ENCODE measurements at regions not wholly inside any gene's neighbourhood (a gene's known extent, or its start where the extent isn't known, plus 50 kb on each side); places are given as distances from the start of the nearest gene placed in this dataset.

DNA sequence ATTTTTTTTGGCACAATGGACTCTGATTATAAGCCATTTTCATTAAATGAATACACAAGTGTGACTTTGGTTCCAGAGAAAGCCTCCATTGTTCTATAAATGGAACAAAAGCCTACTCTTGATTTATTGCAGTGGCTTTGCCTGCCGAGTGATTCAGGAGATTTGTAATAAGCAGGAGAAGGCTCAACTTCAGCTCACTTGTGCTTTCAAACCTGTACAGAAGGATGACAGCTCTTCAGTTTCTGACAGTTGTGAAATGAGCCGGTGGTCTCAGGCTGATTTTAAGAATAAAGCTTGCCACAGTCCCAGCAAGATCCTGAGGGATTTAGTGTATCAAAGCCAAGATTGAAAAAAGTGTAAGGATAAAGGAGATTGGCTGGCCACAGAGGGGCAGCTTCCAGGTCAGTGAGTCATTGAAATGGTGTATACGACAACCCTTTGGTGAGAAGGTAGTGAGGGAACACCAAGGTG, 438.8 kb upstream of the TGFBR2 start:
- peak; percentile 48 for DNase-seq (ENCODE audit: low read depth)

DNA sequence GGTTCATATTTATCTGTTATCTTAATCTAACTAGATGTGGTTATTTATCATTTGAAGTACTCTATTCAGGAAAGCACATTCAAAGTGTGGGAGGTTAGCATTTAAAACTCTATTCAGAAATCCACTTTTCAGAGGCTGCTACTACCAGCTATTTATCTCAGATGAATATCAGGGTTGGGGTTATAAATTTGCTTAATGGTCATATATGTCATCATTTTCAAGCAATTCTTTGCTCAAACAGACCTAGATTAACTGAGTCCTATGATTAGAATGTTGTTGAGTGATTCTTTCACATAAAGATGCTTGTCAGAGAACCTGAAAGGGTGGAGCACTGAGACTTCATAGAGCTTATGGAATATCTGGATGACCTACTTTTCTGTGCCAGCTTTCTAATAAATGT, 436.9 kb upstream of the TGFBR2 start:
- DNase-seq (ENCODE audit: low read depth): no peak

DNA sequence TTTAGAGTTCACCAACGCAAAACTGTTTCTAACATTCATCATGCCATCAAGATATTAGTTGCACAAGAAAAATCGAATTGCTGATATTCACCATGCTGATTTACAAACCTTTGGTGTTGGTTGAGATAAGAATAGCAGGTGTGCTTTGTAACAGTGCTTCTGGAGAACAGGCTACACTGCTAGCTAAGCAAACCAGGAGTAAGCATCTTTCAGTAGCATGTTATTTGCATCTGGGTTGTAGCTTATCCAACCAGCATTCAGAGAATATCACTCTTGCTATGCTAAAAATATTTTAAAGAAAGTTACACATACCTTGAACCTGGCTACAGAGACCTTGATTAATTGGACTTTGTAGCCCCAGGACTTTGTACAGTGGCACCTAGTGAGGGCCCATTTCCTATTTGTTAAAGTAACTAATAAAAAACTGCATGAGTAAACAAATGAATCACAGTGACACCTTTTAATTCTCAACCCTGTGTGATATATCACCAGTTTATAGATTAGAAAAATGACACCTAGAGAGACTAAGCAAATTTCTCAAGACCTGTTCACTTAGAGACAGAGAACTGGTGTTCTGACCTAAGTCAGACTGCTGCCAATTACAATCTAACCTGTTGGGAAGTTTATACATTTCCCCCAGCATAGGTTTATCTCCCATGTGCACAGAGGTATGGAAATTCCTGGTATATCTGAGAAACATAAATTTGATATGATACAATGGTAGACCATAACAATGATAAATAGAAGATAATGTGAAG, 435.5 kb upstream of the TGFBR2 start:
- DNase-seq (ENCODE audit: low read depth): no peak

DNA sequence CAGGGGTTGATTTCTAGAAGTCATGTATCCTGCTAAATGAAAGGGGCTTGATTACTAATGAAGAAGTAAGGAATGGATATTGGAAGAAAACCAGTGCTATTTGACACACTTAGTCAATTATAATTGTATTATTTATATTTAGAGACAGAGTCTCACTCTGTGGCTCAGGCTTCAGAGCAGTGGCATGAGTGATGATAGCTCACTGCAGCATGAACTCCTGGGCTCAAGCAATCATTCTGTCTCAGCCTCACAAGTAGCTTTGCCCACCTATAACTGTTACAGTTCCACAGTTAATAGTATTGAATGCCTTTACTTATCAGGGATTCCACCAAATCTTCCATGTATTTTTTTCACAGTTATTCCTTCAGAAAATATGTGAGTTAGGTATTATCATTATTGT, 432.0 kb upstream of the TGFBR2 start:
- no peak for DNase-seq (ENCODE audit: low read depth)

DNA sequence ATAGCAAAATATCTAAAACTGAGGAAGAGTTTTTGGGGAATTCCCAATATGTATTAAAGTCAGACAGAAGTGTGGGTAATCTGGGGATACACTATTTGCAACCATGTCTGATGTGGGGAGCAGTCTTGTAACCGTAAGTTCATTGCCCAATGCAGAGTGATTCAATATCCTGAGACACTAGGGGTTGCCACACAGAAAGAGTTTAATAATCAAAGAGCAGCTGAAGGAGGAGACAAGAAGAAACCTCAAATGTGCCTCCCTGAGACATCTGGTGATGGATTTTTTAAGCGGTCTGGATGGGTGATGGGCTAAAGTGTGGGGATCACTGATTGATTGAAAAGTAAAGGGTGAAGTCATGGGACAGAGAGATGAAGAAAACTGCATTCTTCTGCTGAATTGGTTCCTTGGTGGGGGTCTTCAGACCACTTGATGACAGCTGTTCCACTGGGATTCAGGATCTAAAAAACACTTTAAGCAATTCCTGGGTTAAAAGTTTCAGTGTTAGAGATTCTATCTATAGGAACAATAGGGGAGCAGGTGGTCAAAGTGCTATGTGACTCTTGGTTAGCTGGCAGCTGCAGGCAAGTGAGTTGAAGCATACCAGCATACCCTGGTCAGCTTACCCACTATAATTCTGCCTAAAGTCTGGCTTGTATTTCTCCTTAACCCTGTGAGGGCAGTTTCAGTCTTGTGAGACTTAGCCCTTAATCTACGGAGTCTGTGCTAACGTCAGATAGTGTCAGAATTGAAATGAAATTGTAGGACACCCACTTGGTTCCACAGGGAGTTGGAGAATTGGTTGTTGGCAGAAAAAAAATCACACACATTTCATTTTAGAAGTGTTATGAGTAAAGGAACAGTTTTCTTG, 425.9 kb upstream of the TGFBR2 start:
- no peak for DNase-seq (ENCODE audit: low read depth)

DNA sequence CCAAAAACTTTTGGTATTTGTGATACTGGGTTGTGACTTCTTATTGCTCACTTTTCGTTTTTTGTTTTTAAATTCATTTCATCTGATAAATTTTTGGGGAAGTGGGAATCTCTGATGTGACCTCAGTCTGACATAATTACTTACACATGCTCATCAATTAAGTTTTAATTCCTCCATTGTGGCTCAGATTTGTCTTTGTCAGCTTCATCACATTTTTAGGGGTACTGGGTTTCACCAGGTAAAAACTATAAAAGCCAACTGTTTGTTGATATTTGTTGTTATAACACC, 425.3 kb upstream of the TGFBR2 start:
- no peak for DNase-seq (ENCODE audit: low read depth)

DNA sequence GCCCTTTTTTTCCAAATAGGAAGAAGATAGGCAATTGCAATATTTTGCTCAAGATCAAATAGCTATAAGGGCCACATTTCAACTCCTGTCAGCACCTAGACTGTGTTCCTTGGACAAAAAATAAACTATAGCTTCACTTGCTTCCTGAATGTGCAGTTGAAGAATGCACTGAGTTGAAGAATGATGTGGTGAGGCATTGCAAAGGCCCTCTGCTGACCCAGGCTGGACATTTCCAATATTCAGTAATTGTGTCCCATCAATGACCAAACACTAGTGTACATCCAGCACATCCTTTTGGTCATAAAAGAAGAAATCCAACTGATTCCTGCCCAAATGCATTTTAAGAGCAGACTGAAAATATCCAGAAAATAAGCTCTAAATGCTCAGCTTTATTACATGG, 424.8 kb upstream of the TGFBR2 start:
- no peak for DNase-seq (ENCODE audit: low read depth)

DNA sequence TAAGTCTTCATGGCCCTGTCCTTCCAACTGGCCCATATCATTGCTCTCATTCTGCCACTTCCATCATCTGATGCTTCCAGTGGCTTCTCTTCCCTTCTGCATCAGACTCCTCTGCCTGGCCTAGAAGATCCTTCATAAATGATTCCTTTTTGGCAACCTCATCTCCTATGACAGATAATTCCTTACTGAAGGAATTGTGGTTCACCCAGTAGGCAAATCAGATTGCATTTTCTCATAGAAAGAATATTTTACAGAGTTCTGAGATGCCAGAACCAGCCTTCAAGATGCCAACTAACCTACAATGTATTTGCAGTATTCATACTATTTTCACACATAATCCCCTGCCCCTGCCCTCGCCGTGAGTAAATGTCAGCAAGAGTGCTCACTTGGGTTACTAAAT, 423.0 kb upstream of the TGFBR2 start:
- DNase-seq (ENCODE audit: low read depth): no peak

DNA sequence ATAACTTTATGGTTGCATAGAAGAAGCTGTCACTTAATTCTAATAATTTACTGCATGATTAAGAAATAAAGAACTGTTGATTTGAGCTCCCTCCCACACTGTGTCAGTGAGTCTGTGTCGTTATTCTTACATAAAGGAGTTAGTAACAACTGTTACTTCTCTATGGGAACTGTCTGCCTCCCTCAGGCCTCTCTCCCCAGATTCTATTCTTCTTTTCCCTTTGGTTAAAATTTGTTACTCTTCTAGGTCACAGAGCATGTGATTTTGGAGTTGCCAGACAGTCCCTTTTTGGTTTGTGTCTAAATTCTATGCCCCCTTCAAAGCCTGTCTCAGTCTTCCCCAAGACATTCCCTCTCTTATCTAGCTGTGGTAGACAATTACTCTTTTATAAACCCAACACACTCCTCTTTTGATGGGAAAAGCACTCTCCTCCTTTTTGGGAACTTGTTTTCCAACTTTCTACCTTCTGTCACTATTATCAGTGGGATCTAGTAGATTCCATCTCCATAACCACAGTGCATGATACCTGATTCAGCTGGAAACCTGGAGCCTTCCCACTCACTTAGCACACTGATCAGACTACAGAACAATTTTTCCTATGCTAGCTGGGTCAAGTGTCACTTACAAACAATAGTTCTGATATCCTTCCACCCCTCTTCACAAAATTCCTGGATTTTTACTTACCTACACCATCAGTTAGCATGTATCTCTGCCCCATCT, 422.1 kb upstream of the TGFBR2 start:
- DNase-seq (ENCODE audit: low read depth): no peak

DNA sequence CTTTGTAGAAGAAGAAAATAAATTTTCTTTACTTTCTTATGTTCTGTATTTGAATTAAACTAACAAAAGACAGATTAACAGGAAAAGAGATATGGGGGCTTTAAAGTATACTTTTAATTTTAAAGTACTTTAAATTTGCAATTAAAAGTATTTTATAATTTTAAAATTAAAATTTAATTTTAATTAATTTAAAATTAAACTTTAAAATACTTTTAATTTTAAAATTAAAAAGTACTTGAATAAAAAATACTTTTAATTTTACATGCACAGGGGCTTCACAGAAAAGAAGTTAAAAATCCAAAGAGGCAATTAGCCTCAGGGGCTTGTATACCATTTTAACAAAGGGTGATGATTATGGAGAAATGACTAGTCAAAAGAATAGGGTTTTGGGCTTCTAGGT, 420.5 kb upstream of the TGFBR2 start:
- no peak for DNase-seq (ENCODE audit: low read depth)

DNA sequence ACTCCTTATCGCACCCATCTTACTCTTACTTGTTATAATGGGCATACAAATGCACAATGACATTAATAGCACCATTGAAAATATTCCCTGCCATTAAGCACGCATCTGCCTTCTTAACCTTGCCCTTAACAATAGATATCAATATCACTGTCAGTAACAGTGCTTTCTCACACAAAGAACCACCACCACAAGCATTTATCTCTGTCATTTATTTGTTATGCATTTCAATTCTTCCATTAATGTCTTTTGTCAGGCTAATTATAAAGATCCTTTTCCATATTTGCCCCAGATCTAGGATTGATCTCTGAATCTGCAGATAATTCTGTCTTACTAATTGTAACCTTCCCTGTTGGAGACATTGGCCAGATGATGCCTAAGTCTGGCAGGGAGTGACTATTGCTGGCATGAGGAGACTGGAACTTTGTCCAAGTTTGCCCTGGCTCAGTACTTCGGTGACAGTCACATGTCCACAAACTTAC, 419.6 kb upstream of the TGFBR2 start:
- no peak for DNase-seq (ENCODE audit: low read depth)

DNA sequence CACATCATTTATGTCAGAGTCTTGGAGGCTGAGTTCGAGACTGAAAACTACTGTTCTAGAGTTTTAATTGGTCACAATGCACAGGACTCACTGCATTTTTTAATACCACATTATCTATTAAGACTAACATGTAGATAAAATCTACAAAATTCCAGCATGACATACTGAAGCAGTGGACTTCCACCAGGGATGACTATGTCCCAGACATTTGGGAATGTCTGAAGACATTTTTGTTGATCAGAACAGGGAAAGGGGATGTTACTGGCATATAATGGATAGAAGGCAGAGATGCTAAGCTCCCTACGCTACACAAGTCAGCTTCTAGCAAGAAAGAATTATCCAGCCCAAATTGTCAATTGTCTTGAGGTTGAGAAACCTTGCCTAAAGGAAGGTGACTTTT, 419.0 kb upstream of the TGFBR2 start:
- DNase-seq (ENCODE audit: low read depth): no peak

DNA sequence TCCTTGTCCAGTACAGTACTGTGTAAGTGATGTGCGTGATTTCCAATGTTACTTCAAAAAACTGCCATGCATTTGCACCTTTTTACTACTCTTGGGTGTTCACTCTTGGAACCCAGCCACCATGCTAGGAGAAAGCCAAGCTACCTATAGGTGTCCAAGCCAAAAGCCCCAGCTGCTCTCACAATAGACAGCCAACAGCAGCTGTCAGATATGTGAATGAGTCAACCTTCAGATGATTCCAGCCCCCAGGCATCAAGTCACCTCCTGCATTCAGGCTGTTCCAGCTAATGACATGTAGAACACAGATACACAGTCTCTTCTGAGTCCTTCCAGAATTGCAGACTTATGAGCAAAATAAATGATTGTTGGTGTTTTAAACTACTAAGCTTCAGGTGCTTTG, 417.7 kb upstream of the TGFBR2 start:
- DNase-seq (ENCODE audit: low read depth): peak; percentile 76

DNA sequence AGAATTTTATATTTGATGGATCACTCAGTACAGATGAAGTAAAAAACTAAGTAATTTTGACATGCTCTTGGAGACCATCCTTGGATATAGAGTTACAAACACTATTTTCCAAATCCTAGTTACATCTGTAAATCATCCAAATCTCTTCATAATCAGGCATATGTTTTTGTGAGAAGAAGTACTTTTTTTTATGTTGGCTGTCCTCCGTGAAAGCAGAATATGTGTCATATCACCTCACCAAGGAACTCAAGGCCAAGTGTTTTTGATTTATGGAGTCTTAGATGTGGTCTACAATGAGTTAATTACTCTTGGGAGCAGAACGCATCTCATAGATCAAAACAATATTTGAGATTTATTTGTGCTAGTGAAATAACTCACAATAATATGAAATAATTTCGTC, 416.5 kb upstream of the TGFBR2 start:
- DNase-seq (ENCODE audit: low read depth): no peak

DNA sequence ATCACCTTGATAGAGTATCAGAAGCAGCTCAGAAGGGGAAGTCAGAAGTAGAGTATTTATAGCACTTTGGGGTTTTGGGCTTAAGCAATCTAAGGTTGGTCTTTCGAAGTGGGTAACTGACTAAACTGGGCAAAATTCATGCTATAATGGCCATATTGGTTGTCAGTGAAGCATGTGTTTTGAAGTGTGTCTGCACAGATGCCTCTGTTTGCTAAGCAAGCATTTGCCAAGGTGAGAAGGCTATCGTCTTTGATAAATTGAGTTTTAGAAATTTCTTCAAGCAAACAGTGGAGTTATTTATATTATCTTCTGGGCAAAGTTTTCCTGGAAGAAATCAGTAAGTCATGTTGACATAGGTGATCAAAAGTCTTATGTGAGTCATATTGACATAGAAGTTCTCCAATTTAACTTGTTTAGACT, 412.8 kb upstream of the TGFBR2 start:
- no peak for DNase-seq (ENCODE audit: low read depth)

DNA sequence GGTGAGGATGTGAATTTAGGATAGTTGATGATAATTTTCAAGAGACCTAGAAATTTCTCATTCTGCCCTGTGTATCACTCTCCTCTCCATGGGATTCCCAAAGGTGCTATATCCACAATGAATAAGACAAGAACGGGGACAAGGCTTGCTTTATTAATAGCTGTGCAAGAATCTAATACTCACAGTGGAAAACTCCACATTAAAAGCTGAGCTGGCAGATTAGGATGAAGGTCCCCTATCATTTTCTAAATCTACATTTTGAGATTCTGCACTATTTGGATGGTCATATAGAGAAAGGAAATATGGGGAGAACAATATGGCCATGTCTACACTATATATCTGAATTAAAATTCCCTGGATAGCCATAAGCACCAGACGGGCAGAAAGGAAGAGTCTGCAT, 411.0 kb upstream of the TGFBR2 start:
- no peak for DNase-seq (ENCODE audit: low read depth)

DNA sequence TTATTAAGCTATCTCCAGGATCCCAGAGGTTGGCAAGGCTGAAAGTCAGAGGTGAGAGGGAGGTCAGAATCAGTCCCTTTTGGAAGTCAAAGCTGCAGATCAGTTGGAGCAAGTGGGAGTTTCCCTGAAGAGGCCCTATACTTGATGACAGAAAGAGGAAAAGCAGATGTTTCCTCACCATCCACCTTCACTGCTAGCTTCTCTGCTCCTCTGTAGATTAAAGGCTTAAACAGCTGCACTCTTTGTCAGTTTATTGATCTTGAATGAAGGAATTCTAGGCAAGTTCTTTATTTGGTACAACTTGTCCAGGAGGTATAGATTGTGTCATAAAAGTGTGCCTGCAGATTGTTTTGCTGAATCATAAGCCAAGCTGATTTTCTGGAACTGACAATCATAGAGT, 408.2 kb upstream of the TGFBR2 start:
- DNase-seq (ENCODE audit: low read depth): no peak

DNA sequence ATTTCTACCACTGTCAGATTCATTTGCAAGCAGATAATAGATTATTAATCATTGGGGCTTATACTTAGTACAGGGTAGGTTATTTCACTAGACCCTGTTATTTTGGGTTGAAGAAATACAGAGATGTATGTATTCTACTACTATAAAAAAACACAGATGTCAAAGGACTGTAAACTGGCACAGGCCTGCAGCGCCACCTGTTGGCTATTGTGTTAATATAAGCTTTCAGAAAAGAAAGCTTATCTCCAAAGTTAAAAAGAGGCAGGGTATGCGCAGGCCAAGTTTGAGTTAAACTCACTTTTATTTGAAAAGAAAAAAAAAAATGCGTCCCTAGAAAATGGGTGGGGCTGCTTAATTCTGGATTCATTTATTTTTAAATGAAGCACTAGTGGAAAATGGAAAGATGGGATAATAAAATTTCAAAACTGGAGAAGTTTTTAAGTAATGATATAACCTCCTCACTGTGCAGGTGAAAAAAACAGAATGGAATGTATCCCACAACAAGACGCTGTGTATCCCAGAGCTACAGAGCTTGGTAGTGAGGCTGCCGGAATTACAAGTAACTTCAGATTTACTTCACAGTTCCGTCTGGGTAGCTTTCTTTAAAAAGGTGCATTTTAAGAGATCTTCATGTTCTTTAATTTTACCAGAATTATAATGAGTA, 407.2 kb upstream of the TGFBR2 start:
- DNase-seq (ENCODE audit: low read depth): peak; percentile 49

DNA sequence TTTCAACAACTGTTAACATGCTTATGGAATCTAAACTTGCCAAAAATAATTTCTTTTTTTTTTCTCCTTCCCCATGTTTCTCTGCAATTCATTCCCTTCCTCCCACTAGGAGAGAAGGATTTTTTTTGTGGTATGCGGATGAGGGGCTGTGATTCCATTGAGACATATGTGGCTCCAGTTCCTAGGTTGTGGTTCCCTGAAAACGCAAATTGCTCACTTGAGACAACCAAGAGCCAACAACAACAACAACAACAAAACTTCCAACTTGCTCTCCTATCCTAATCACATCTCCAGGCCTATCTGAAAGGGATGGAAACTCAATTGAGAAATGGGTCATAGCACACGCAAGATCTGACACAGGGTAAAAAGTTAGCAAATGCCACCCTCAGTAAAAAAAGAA, 406.5 kb upstream of the TGFBR2 start:
- no peak for DNase-seq (ENCODE audit: low read depth)

DNA sequence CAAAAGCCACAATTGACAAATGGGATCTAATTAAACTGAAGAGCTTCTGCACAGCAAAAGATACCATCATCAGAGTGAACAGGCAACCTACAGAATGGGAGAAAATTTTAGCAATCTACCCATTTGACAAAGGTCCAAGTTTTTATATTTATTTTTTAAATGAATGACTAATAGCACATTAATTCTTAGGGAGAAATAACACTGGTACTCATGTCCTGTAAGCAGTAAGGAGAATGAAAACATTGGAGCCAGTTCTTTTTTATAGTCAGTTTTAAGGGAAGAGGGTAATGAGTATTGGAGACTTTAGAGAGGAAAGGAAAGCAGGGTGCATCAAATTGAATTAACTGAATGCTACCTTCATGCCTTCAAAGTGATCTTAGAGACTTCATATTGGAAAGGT, 404.7 kb upstream of the TGFBR2 start:
- DNase-seq (ENCODE audit: low read depth): peak; percentile 11

DNA sequence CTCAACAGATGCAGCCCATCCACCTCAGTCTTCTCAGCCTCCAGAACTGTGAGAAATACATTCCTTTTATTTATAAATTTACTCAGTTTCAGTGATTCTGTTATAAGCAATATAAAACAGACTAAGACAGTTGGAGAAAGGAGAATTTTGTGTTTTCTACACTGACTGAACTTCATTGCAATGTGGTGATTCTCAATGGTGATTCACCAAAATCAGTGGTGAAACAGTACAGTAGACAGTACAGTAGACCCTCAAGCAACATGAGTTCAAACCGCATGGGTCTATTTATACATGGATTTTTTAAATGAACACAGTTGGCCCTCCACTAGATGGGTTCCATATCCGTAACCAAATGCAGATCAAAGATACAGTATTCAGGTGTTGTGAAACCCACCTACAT, 403.1 kb upstream of the TGFBR2 start:
- peak; percentile 57 for DNase-seq (ENCODE audit: low read depth)

DNA sequence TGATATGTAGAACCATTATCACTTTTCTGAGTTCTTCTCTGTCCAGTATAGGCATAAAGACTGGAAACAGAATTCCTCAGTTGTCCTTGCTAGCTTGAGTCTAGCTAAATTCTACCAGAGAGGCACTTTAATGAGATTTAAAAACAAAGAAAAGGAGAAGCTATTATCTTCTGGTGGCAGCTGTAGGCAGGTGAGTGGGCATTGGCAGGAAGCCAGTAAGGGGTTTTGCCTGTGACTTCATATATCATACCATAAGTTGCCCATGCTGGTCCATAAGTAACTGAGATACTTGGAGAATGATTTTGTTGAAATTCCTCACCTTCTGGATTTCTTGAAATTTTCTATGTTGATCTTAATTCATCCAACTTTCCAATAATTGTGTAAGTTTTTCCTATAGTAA, 402.3 kb upstream of the TGFBR2 start:
- DNase-seq (ENCODE audit: low read depth): no peak
